ENCODE measurements at regions not wholly inside any gene's neighbourhood (a gene's known extent, or its start where the extent isn't known, plus 50 kb on each side); places are given as distances from the start of the nearest gene placed in this dataset.

- Histone ChIP-seq H3K4me3 (ENCODE audit: control insufficient read depth in 2 of 3, extremely low read depth in 1 of 3, insufficient read depth in 2 of 3, low read depth in 1 of 3, low read length in 3 of 3) (no peak overlapping the region), H3K36me3 (ENCODE audit: control insufficient read depth in 2 of 2, extremely low read depth in 1 of 2, insufficient read depth in 2 of 2, low read length in 2 of 2) (no peaks in the 10 kb centered on the region), H3K9me1 (ENCODE audit: control insufficient read depth, extremely low read depth, insufficient read depth, low read length) (no peaks in the 10 kb centered on the region), H3K27me3 (ENCODE audit: control insufficient read depth, extremely low read depth, insufficient read depth, low read length) (no peaks in the 10 kb centered on the region), H2AFZ (ENCODE audit: control insufficient read depth, low read length) (no peak overlapping the region), H3K9ac (ENCODE audit: control insufficient read depth, extremely low read depth, insufficient read depth, low read length) (no peak overlapping the region), H3K9me3 (ENCODE audit: control insufficient read depth, low read depth, low read length) (no peaks in the 10 kb centered on the region), H3K4me2 (ENCODE audit: control insufficient read depth, extremely low read depth, insufficient read depth, low read depth, low read length) (no peak overlapping the region), H4K20me1 (ENCODE audit: control insufficient read depth, extremely low read depth, insufficient read depth, low read length) (no peaks in the 10 kb centered on the region), H3K27ac (ENCODE audit: control insufficient read depth, insufficient read depth, low read length) (no peak overlapping the region), H3K4me1 (ENCODE audit: control insufficient read depth, extremely low read depth, insufficient read depth, low read length) (no peaks in the 10 kb centered on the region), H3K79me2 (ENCODE audit: control insufficient read depth, insufficient read depth, low read length) (no peaks in the 10 kb centered on the region)
- FAIRE-seq (no peak), DNase-seq (ENCODE audit: low read depth, low spot score) (no peak)
- dilution Hi-C loops (cut with MboI; ENCODE audit: extremely low pct_ligation_motif_present, low sequenced_read_pairs), result no loop called here
- no peak for TF ChIP-seq EZH2 (IDR thresholded peaks at IDR 0.05; ENCODE audit: low read length)
- no peak for TF ChIP-seq CTCF (optimal IDR thresholded peaks at IDR 0.05 in 1 of 3, IDR thresholded peaks at IDR 0.05 in 1 of 3, conservative IDR thresholded peaks at IDR 0.05 in 1 of 3; ENCODE audit: extremely low read depth in 1 of 3, insufficient read depth in 2 of 3, low read length in 3 of 3)
Observed at GRCh38 chr7:146002008-146002407, 114.6 kb upstream of the CNTNAP2 start.

- H3K36me3 ChIP-seq (ENCODE audit: control insufficient read depth in 2 of 2, extremely low read depth in 1 of 2, insufficient read depth in 2 of 2, low read length in 2 of 2), result no peaks in the 10 kb centered on the region
- DNase-seq (ENCODE audit: low read depth, low spot score) (no peak), FAIRE-seq (no peak)
- no peaks in the 10 kb centered on the region for H3K9me3 ChIP-seq (ENCODE audit: control insufficient read depth, low read depth, low read length)
- no peaks in the 10 kb centered on the region for H3K9me1 ChIP-seq (ENCODE audit: control insufficient read depth, extremely low read depth, insufficient read depth, low read length)
- H3K27me3 ChIP-seq (ENCODE audit: control insufficient read depth, extremely low read depth, insufficient read depth, low read length), result no peaks in the 10 kb centered on the region
- no peaks in the 10 kb centered on the region for H3K79me2 ChIP-seq (ENCODE audit: control insufficient read depth, insufficient read depth, low read length)
- no peaks in the 10 kb centered on the region for H3K4me1 ChIP-seq (ENCODE audit: control insufficient read depth, extremely low read depth, insufficient read depth, low read length)
- dilution Hi-C loops (cut with MboI; ENCODE audit: extremely low pct_ligation_motif_present, low sequenced_read_pairs), result no loop called here
- no peak overlapping the region for H3K4me3 ChIP-seq (ENCODE audit: control insufficient read depth in 2 of 3, extremely low read depth in 1 of 3, insufficient read depth in 2 of 3, low read depth in 1 of 3, low read length in 3 of 3)
- no peak overlapping the region for H3K4me2 ChIP-seq (ENCODE audit: control insufficient read depth, extremely low read depth, insufficient read depth, low read depth, low read length)
- no peak overlapping the region for H3K27ac ChIP-seq (ENCODE audit: control insufficient read depth, insufficient read depth, low read length)
- no peak overlapping the region for H2AFZ ChIP-seq (ENCODE audit: control insufficient read depth, low read length)
- H4K20me1 ChIP-seq (ENCODE audit: control insufficient read depth, extremely low read depth, insufficient read depth, low read length), result no peaks in the 10 kb centered on the region
- no peak overlapping the region for H3K9ac ChIP-seq (ENCODE audit: control insufficient read depth, extremely low read depth, insufficient read depth, low read length)
- no peak for TF ChIP-seq EZH2 (IDR thresholded peaks at IDR 0.05; ENCODE audit: low read length)
- no peak for TF ChIP-seq CTCF (optimal IDR thresholded peaks at IDR 0.05 in 1 of 3, IDR thresholded peaks at IDR 0.05 in 1 of 3, conservative IDR thresholded peaks at IDR 0.05 in 1 of 3; ENCODE audit: extremely low read depth in 1 of 3, insufficient read depth in 2 of 3, low read length in 3 of 3)
Observed at GRCh38 chr7:146000882-146001281, 115.7 kb upstream of the CNTNAP2 start.

Data from keratinocyte (primary cell).